DMS79 treated with DMSO at 0.1 percent for 48 hours (cell line): ENCODE measurements at regions not wholly inside any gene's neighbourhood (a gene's known extent, or its start where the extent isn't known, plus 50 kb on each side); places are given as distances from the start of the nearest gene placed in this dataset.
"Not testable (repeated sequence)": the region's sequence is repeated elsewhere in the genome, so short reads cannot be mapped to it uniquely, and the experiment has no call there.

Source experiments
- DNase-seq: peaks from one replicate; lab custom pipeline; 2025; lab: John Stamatoyannopoulos, UW

DNA sequence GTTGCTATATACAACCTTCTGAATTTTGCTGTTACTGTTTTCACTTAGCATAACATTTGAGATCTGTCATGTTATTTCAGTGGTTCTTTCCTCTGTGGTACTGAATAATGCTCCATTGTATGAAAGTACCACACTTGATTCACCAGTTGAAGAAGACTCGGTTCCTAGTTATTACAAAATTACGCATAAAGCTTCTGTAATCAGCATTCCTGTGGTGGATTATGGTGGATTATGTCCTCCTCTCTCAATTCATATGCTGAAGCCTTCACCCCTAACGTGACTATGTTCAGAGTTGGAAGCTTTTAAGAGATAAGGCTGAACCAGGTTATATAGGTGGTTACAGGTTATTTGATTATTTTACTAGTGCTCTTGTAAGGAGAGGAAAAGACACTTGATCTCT lies 2143.5 kb upstream of the AGA start:
- DNase-seq: no peak

DNA sequence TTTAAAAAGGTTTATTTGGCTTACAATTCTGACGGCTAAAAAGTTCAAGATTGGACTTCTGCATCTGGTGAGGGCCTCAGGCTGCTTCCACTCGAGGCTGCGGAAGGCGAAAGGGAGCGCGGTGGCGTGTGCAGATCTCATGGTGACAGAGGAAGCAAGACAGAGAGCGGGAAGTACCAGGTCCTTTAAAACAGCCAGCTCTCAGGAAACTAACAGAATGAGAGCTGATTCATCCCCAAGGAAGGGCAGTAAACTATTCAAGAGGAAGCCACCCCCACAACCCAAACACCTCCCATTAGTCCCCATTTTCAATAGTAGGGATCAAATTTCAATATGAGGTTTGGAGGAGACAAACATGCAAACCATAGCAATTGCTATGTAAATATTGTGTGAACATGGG lies 2144.2 kb upstream of the AGA start:
- no peak for DNase-seq

DNA sequence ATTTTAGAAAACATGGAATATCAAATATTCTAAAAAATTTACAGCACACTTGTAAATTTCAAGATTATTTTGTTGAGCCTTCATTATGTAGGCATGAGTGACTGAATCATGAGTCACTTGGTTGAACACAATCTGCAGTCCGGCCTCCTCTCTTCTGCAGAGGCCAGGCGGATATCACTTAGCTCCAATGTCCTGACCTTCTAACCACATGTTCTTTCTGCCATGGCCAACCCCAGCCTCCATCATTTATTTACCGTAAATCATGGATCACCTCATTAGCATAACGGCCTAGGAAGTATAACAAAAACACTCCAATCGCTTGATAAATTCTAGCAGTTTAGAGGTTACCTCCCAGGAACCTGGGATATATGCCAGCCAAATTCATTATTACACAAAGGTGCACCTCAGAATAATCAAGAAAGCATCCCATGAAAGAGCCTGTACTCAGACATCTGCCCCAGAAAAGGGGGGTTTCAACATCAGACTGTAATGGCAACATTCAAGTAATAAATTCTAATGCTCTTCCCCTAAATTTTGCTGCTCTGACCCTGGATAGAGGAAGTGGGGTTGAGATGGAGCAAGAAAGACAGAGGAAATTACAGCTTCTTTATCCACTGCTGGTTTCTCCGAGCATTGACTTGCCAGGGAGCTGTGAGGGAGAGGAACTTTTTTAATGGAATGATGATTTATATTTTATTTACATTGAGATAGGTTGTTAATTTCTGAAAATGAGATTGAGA lies 2153.6 kb upstream of the AGA start:
- no peak for DNase-seq

DNA sequence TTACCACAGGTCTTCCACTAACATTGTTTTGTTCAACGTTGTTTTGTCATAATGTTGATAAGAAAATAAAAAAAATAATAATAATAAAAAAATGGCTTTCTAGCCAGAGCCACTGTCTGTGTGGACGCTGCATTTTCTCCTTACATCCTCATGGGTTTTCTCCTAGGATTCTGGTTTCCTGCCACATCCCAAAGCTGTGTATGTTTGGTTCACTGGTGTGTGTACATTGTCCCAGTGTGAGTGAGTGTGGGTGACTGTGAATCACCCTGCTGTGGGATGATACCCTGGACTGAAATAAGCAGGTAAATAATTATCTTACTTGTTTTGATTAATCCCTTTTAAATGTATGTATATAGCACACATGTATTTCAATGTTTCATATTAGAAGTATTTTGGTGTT lies 2154.4 kb upstream of the AGA start:
- no peak for DNase-seq

DNA sequence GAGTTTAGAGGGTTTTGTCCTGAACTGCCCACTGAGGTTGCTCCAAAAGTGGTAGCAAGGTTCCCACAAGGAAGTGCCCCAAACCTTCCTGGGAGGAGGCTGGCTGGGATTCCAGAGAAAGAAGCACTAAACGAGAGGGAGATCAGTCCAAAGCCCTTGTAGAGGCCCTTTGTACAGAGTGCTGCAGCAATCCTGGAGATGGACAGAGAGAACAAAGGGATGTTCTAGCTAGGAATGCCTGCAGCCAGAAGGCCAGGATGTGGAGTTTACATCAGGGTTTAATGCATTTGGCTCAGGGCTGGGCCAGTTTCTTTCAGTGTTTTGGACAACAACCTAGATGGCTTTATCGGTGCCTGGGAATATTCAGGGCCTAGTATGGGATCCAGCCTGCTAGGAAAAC lies 2155.1 kb upstream of the AGA start:
- DNase-seq: no peak

DNA sequence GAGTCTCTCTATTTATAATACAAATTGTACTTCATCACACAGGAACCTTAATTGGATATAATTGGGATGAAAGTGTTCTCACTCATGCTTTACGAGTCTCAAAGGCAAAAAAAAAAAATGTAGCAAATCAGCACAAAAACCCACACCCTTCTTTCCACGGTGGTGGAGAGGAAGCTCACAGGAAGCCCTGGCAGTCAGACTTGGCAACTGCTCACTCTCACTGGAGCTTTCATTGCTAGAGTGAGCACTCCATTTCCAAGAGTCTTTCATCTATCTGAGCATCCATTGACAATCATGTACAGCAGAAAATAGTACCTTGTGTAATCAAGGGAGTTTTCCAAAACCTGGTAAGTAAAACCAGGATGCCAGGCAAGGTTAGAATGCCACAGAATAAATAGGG lies 2159.4 kb upstream of the AGA start:
- DNase-seq: no peak

DNA sequence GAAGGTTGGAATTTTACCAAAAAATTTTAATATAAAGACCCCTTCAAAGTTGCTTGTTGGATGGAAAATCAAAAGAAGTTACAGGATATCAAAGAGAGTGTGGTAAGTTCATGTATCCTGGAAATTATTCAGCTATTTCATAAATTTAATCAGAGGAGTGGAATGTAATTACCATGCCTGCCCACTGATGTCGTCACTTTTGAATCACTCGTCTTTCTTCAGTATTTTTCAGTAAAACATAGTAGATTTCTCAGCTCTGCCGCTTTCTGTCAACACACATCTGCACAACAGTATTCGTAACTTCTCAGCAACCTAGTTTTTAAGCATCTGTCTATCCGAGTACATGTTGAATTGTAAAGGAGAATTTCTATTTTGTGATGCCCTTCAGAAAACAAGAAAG lies 2163.0 kb upstream of the AGA start:
- DNase-seq: no peak

DNA sequence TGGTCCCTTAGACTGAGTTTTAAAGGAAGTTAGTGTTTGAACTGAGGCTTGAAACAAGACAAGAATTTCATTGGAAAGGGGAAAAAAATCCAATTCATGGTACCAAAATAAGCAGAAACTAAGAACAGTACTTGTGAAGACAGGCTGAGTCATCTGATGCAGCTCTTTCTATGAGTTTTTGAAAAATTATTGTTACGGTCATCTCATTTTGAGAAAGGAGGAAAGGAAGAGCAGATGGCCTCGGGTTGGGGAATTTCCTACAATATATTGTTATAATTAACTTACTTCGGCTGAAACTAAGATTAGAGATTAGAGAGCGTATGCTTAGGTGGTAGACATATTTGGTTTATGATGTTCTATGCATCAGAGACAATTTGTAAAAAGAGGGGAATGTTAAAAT lies 2164.8 kb upstream of the AGA start:
- no peak for DNase-seq

DNA sequence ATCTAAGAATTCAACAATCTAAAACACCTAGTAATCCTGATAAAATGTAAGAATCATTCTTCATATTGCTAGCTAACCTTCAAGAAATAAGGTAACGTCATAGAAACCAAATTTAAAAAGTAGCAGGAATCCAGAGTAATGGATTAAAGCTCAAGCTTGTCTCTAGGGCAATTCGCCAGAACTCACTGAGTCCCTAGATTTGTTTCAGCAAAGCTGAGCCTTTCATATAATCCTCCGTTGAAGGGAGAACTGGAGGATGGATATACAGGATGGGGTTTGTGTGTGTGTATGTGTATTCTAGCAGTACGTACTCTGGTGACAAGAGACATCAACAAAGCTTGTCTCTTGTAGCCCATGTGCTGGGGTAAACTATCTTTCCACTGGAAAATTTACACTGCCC lies 2173.5 kb upstream of the AGA start:
- DNase-seq: no peak

DNA sequence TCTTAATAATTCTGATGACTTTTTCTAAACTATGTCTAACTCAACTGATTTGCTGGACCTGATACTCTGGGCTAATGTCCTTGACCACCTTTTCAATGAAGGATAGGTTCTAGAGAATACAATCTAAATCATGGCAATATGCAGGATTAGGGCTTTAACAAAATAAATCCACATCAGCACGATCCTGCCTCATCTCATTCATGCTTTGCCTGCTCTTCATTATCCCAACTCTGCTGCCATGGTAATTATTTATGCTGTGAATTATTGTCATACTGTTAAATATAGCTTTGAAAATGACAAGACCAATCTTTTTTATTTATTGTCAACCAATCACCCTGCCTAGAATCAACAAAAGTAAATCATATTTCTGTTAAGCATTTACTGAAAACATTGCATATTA lies 2176.7 kb upstream of the AGA start:
- DNase-seq: no peak

DNA sequence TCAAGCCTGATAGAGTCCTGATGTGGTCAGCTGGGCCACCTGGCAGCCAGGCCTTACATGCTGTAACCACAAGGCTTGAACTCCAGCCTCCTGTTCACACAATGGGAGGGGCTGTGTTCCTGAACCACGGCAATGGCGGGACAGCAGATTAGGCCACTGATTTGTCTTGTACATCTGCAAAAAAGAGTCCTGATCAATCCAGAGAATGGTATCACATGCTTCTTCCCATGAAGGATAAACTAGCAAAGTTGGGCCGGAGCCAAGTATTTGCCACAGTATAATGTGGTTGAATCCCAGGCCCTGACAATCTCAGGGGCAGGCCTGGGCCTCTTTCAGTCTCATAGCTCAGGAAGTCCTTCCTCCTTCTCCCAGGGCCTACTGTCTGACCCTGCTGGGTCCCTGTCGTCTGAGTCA lies 2182.5 kb upstream of the AGA start:
- DNase-seq: no peak

DNA sequence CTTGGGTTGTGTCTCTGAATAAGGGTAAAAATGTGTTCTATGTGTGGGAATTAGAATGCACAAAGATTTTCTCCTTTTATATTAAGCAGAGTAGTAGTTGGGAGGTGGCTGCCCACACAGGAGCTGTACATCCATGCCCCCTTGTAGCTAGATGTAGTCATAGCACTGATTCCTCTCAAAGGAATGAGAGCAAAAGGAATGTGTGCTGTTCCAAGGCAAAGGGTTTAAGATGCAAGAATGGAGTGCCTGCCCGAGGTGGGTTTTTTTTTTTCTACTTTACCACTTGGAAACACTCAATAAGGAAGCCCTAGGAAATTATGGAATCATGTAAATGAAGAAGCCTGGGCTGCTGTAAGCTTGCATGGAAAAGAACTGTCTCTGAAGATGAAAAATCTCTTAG lies 2183.2 kb upstream of the AGA start:
- no peak for DNase-seq

DNA sequence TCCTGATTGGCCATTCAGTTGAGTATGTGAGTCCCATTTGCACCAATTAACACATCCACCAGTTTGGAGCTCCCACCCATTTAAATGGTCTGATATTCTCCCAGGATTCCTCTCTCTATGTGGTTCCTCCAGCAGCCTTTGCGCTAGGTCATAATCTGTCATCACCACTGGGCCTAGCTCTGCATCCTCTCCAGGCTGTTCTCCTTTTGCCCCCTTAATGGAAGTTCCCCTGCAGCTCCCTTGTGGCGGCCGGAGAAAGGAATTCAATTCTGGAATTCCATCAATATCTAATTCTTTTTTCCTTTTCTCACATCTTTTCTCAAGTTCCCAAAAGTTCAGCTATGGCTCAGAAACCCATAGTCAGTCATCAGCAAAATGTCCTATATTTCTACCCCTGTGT lies 2184.4 kb upstream of the AGA start:
- DNase-seq: no peak

DNA sequence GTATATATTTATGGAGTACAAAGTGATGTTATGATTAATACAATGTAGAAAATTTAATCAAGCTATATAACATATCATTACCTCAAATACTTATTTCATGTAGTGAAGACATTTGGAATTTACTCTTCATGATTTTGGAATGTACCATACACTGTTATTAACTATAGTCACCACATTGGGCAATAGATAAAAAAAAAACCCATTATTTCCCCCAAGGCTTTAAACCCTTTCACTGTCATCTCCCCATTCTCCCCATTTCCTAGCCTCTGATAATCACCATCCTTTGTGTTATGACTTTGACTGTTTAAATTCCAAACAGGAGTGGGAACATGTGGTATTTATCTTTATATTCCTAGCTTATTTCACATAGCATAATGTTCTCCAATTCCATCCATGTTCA lies 2189.1 kb upstream of the AGA start:
- DNase-seq: no peak

DNA sequence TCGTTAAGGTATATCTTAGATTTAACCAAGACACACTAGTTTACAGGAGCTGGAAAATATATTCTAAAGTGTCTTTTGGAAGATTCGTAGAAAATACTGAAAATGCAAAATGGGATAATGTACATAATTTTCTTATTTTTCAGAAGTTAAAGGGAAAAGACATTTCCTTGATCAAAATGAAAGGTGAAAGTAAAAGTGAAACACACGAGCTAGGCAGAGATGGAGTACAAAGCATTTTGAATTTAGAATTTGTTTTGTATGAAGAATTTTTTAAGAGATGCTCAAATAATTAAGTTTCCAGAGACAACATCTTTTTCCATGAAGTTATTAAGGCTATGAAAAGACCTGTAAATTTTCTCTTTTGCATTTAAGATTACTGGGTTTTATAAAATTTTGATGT lies 2192.6 kb upstream of the AGA start:
- DNase-seq: no peak

DNA sequence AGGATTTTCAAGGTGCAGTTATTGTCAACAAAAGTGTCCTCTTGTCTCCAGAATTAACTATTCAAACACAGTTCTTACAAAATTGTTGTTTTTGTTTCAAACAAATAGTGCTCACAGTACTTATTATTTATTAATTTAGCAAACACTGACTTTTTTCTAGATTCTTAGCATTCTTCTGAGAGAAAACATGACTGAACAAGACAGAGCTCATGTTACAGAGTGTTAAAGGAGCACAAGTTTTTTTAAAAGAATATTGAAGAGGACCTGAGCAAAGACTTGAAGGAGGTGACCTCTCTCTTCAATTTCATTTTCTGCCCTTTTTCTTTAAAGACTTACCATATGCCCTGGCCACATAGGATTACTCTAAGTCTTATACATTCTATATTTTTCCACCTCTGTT lies 2220.3 kb upstream of the AGA start:
- DNase-seq: no peak

DNA sequence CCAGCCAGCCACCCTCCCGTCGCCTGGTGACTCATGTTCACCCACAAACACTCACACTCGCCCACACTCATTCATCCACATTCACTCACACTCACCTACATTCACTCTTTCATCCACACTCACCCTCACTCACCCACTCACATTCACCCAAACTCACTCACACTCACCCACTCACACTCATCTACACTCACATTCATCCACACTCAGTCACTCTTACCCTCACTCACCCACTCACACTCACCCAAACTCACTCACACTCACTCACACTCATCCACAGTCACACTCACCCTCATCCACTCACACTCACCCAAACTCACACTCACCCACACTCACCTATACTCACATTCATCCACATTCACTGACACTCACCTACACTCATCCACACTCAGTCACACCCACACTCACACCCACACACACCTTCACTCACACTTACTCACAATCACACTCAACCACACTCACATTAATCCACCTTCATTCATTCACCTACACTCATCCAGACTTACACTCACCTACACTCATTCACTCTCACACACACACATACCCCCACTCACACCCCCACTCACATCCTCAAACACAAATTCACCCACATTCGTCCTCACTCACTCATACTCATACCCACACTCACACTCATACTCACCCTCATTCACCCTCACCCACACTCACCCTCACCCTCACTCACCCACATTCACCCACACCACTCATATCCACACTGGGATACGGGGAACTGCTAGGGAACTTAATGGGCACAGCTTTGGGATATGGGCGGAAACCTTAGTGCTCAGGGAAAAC lies 2221.6 kb upstream of the AGA start:
- DNase-seq: no peak

DNA sequence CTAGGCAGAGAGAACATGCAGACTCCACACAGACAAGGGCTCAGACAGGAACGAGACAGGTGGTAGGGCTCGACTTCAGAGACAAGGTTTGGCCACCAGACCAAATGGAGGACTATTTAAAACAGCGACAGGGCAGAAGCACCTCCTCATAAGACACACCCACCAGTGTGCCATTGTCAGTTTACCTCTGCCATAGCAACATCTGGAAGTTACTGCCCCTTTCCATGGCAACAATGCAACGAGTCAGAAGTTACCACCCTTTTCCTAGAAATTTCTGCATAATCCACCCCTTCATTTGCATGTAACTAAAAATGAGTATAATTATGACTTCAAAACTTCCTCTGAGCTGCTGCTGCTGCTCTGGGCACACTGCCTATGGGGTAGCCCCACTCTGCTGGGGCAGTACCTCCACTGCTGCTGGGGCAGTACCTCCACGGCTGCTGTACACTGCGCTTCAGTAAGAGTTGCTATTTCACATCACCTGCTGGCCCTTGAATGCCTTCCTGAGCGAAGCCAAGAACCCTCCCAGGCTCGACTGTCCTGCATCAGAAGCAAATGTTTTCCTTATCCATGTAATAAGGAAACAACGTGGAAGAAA lies 2222.3 kb upstream of the AGA start:
- DNase-seq: no peak

DNA sequence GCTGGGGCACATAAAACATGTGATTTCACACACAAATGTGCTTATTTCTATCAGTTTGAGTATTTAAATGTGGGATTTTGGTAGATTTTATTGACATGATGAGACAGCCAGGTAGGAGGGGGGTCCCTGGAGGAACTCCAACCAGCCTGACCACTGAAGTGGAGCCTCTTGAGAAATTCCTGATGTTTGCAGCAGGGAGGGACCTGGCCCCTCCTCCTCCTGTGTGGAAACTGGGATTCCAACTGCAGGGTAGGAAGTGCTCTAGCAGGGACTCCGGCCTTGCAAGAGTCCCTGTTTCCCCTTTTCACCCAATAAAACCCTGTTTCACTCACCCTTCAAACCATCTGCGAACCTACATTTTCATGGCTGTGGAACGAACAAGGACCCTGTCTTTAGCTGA lies 2224.0 kb upstream of the AGA start:
- no peak for DNase-seq

DNA sequence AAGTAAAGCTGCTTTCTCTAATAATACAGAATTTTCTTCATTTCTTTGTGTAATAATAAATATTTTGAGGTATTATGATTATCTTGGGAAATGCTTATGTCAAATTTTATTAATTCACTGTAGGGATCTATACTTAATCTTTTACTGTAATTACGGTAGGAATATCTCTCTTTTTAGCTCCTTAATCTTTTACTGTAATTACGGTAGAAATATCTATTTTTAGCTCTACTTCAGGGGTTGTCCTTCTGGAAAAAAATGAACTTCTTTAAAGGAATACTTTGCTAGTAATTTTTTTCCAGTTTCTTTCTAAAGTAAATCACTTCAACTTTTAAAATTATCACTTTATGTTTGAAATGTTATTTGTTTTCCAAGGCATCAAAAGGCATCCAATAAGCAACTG lies 2229.4 kb upstream of the AGA start:
- no peak for DNase-seq

DNA sequence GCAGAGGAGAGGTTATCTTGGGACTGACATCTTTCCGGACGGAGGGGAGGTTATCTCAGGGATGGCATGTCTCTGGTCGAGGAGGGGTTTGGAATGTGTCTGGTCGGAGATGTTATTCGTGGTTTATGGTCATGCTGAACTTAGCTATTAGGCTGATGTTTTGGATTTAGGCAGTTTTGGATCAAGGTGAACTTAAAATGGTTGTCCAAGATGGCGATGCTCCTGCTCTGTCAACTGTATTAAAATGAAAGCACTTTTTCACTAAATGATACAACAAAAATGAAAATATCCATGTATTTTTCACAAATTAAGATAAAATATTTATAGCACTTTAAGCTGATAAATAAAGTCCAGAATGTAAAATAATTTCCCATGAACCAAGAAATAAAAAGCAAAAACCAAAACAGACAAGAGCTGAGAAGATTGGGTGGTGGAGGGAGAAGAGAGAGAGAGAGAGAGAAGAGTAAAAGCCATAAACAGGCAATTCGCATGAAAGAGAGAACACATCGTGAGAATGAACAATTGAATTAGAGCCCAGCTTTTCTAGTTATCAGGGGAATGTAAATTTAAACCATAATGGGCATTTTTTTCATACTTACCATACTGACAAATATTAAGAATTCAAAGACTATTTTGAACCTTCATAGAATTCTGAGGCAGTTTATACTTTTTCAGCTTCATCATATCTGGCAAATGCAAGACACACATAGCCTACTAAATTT lies 2236.0 kb upstream of the AGA start:
- DNase-seq: no peak

DNA sequence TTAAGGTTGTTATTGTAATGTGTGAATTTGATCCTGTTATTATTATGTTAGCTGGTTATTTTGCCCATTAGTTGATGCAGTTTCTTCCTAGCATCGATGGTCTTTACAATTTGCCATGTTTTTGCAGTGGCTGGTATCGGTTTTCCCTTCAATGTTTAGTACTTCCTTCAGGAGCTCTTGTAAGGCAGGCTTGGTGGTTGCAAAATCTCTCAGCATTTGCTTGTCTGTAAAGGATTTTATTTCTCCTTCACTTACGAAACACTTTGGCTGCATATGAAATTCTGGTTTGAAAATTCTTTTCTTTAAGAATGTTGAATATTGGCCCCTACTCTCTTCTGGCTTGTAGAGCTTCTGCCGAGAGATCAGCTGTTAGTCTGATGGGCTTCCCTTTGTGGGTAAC lies 2241.4 kb upstream of the AGA start:
- DNase-seq: not testable (repeated sequence)

DNA sequence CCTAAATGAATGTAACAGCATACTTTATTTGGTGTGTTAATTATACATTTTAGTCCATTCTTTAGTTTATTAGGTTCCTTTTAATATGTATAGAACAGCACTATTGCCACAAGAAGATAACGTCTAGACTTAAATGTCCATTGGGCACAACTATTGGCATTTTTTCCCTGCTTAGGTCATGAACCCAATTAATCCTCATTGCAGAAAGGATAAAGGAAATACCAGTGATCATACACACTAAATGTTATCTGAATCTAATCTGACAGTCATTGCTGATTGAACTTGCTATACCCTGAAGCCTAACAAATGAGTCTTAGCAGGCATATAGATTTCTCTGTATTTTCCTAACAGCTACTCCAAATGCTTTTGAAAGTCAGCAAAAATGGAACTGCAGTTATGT lies 2250.0 kb upstream of the AGA start:
- DNase-seq: no peak
